Caco-2 (cell line): ENCODE measurements at regions not wholly inside any gene's neighbourhood (a gene's known extent, or its start where the extent isn't known, plus 50 kb on each side); places are given as distances from the start of the nearest gene placed in this dataset.

Experiments used
- BruUV-seq: library from RNA; stranded (reverse); fragments of 400-500 nt; replicated peaks from 2 replicates; lab custom pipeline; 2021; lab: Mats Ljungman, UMichigan
- CTCF ChIA-PET: fragments of 300-600 bp; sonication (Branson Sonifier 250); formaldehyde crosslinking; loops from one replicate; lab custom pipeline; 2022; ENCODE audit warnings: antibody characterized with exemption; lab: Charles Lee
- POLR2A ChIA-PET: fragments of 300-600 bp; sonication (Branson Sonifier 250); formaldehyde crosslinking; loops from one replicate; lab custom pipeline; 2022; ENCODE audit warnings: antibody characterized with exemption; lab: Charles Lee
- DNase-seq, 2 experiments: peaks; one replicate each; pipeline versions ENCODE4 v3.0.0 to v3.0.0-alpha.2; 2020 to 2022
- H3K27me3 ChIP-seq: replicated peaks from 2 replicates; pipeline ENCODE4 v1.6.0; 2011; ENCODE audit warnings: low read length; ENCODE audit not compliant: control insufficient read depth, insufficient read depth
- H3K36me3 ChIP-seq: 2 replicates; pipeline ENCODE4 v1.5.1; 2011; ENCODE audit warnings: low read length; ENCODE audit not compliant: control insufficient read depth, insufficient read depth
- H3K4me1 ChIP-seq: fragments of 250-450 bp; sonication (Bioruptor Pico); 2 replicates; pipeline ENCODE4 v1.5.1; 2020; ENCODE audit warnings: mild to moderate bottlenecking
- H3K4me3 ChIP-seq: 2 replicates; pipeline ENCODE4 v1.5.1; 2011; ENCODE audit warnings: low read depth, mild to moderate bottlenecking, control low read depth, low read length
- H3K9me3 ChIP-seq: fragments of 250-450 bp; sonication (Bioruptor Pico); 2 replicates; pipeline ENCODE4 v1.5.1; 2020; ENCODE audit warnings: mild to moderate bottlenecking, moderate library complexity
- H3K27ac Mint-ChIP-seq: one replicate; pipeline ENCODE4 v1.8.0; 2022; ENCODE audit warnings: mixed read lengths; ENCODE audit not compliant: unreplicated experiment
- H3K27me3 Mint-ChIP-seq: one replicate; pipeline ENCODE4 v1.8.0; 2022; ENCODE audit warnings: mixed read lengths; ENCODE audit not compliant: insufficient read depth, unreplicated experiment
- H3K36me3 Mint-ChIP-seq: one replicate; pipeline ENCODE4 v1.8.0; 2022; ENCODE audit warnings: mild to moderate bottlenecking, mixed read lengths; ENCODE audit not compliant: insufficient read depth, unreplicated experiment
- H3K4me1 Mint-ChIP-seq: one replicate; pipeline ENCODE4 v1.8.0; 2022; ENCODE audit warnings: low read depth, mixed read lengths; ENCODE audit not compliant: unreplicated experiment
- H3K4me3 Mint-ChIP-seq: one replicate; pipeline ENCODE4 v1.8.0; 2022; ENCODE audit warnings: mild to moderate bottlenecking, moderate library complexity, mixed read lengths; ENCODE audit not compliant: unreplicated experiment
- H3K9me3 Mint-ChIP-seq: one replicate; pipeline ENCODE4 v1.8.0; 2022; ENCODE audit warnings: mixed read lengths; ENCODE audit not compliant: unreplicated experiment
- intact Hi-C: fragments of 100-400 bp; cut with micrococcal nuclease; formaldehyde crosslinking; loops from one replicate; pipeline ENCODE4 v1.10.0; 2022; ENCODE audit not compliant: unreplicated experiment
- TF ChIP-seq, protein P1 (sequence below), 2 experiments: fragments of 200-600 bp in 1 of 2; IDR thresholded peaks; 1 replicate in 1 of 2; 2 replicates in 1 of 2; pipeline versions ENCODE4 v1.5.1 to v1.8.0; 2011 to 2022; ENCODE audit warnings: antibody characterized with exemption in 1 of 2, control low read depth in 1 of 2, inconsistent platforms in 1 of 2, low read depth in 1 of 2, low read length in 1 of 2, mild to moderate bottlenecking in 1 of 2, moderate library complexity in 1 of 2; ENCODE audit not compliant: insufficient read depth in 1 of 2, severe bottlenecking in 1 of 2, unreplicated experiment in 1 of 2

DNA sequence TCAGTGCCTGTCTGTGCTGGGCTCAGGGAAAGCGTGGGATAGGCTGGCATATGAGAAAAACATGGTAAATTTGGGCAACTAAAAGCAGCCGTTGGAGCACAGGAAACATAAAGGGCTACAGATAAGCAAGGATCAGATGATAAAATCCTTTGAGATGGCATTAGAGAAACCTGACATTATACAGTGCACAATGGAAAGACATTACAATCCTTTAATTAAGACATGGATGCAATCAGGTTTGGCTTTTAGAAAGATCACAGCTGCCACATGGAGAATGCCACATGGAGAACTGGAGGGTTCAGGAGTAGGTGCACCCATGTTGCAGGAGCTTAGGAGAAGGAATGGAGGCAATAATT is 117.3 kb downstream of the CDC42EP3 start:
- no TSS peak for BruUV-seq
- Histone ChIP-seq H3K4me3 (no peak overlapping the region), H3K4me1 (peaks cover 7% of the 10 kb centered on the region; the same call in 1 of the 2 replicates), H3K36me3 (no peaks in the 10 kb centered on the region), H3K9me3 (no peaks in the 10 kb centered on the region), H3K27me3 (no peaks in the 10 kb centered on the region)
- DNase-seq, result no peak
- TF ChIP-seq, protein P1, sequence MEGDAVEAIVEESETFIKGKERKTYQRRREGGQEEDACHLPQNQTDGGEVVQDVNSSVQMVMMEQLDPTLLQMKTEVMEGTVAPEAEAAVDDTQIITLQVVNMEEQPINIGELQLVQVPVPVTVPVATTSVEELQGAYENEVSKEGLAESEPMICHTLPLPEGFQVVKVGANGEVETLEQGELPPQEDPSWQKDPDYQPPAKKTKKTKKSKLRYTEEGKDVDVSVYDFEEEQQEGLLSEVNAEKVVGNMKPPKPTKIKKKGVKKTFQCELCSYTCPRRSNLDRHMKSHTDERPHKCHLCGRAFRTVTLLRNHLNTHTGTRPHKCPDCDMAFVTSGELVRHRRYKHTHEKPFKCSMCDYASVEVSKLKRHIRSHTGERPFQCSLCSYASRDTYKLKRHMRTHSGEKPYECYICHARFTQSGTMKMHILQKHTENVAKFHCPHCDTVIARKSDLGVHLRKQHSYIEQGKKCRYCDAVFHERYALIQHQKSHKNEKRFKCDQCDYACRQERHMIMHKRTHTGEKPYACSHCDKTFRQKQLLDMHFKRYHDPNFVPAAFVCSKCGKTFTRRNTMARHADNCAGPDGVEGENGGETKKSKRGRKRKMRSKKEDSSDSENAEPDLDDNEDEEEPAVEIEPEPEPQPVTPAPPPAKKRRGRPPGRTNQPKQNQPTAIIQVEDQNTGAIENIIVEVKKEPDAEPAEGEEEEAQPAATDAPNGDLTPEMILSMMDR (IDR thresholded peaks at IDR 0.05; ENCODE audit: insufficient read depth in 1 of 2, low read depth in 1 of 2, low read length in 1 of 2, severe bottlenecking in 1 of 2, unreplicated experiment in 1 of 2), result no peak
- no peak overlapping the region for H3K4me3 Mint-ChIP-seq
- POLR2A ChIA-PET, result no interaction called here
- H3K27ac Mint-ChIP-seq, result no peak overlapping the region
- intact Hi-C loops, result no loop called here
- no peaks in the 10 kb centered on the region for H3K4me1 Mint-ChIP-seq
- H3K9me3 Mint-ChIP-seq, result no peaks in the 10 kb centered on the region
- CTCF ChIA-PET, result no interaction called here
- no peaks in the 10 kb centered on the region for H3K27me3 Mint-ChIP-seq
- no peaks in the 10 kb centered on the region for H3K36me3 Mint-ChIP-seq

DNA sequence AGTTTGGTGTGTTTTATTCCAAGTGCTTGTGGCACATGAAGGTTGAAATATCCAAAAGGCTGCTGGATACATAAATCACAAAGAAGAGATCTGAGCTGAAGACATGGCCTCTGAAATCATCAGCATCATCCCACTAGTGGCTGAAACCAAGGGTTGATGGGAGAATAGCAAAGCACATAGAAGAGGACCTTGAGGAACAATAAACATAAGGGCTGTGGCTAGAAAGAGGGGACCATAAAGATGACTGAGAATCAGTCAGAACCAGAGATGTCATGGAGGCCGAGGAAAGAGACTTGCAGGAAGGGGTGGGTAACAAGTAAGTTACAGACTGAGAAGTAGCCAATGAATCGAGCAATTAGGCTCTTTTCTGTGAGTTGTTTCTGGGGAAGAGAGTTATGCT is 116.8 kb downstream of the CDC42EP3 start:
- no peaks in the 10 kb centered on the region for H3K27me3 ChIP-seq
- H3K4me3 ChIP-seq, result no peak overlapping the region
- BruUV-seq, result no TSS peak
- no peak for DNase-seq
- ChIA-PET CTCF (no interaction called here), POLR2A (no interaction called here)
- TF ChIP-seq, protein P1 (IDR thresholded peaks at IDR 0.05; ENCODE audit: insufficient read depth in 1 of 2, low read depth in 1 of 2, low read length in 1 of 2, severe bottlenecking in 1 of 2, unreplicated experiment in 1 of 2), result no peak
- no peak overlapping the region for H3K4me3 Mint-ChIP-seq
- H3K27ac Mint-ChIP-seq, result no peak overlapping the region
- intact Hi-C loops, result no loop called here
- peaks cover 7% of the 10 kb centered on the region; the same call in 1 of the 2 replicates for H3K4me1 ChIP-seq
- H3K27me3 Mint-ChIP-seq, result no peaks in the 10 kb centered on the region
- no peaks in the 10 kb centered on the region for H3K4me1 Mint-ChIP-seq
- no peaks in the 10 kb centered on the region for H3K9me3 Mint-ChIP-seq
- no peaks in the 10 kb centered on the region for H3K9me3 ChIP-seq
- no peaks in the 10 kb centered on the region for H3K36me3 ChIP-seq
- no peaks in the 10 kb centered on the region for H3K36me3 Mint-ChIP-seq

DNA sequence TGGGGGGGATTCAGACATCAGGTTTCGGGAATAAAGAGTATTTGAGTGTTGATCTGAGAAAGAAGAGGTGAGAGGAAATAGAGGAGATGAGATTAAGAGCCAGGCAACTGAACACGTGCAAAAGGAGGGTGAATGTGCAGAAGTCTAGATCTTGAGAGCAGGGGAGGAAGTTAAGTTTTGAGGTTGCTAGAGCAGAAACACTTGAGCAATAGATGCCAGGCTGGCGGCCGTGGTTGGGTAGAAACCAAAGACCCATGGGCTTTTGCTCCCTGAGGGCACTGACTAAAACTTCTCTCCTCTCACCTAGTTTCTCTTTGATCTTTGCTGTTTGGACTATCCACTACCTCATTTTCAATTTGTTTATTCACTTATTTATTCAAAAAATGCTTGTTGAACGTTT is 116.0 kb downstream of the CDC42EP3 start:
- POLR2A ChIA-PET, result no interaction called here

More for the DNA sequence above, 116.0 kb downstream of the CDC42EP3 start:
- CTCF ChIA-PET, result no interaction called here
- Mint-ChIP-seq H3K36me3 (no peaks in the 10 kb centered on the region), H3K27ac (no peak overlapping the region), H3K9me3 (no peaks in the 10 kb centered on the region), H3K4me3 (no peak overlapping the region), H3K4me1 (peaks cover 3% of the 10 kb centered on the region), H3K27me3 (no peaks in the 10 kb centered on the region)
- intact Hi-C loops, result no loop called here
- peaks cover 13% of the 10 kb centered on the region; the same call in 1 of the 2 replicates for H3K4me1 ChIP-seq
- no peaks in the 10 kb centered on the region for H3K9me3 ChIP-seq
- no peak overlapping the region for H3K4me3 ChIP-seq
- DNase-seq, result no peak
- H3K27me3 ChIP-seq, result no peaks in the 10 kb centered on the region
- TF ChIP-seq, protein P1 (IDR thresholded peaks at IDR 0.05; ENCODE audit: insufficient read depth in 1 of 2, low read depth in 1 of 2, low read length in 1 of 2, severe bottlenecking in 1 of 2, unreplicated experiment in 1 of 2), result no peak
- no TSS peak for BruUV-seq
- H3K36me3 ChIP-seq, result no peaks in the 10 kb centered on the region
